GM23338 (cell line): ENCODE measurements at regions not wholly inside any gene's neighbourhood (a gene's known extent, or its start where the extent isn't known, plus 50 kb on each side); places are given as distances from the start of the nearest gene placed in this dataset.

ENCODE experiments used
- ATAC-seq: fragments of 200-7000 bp; cut with Tn5 transposase; 3 replicates; pipeline ENCODE4 v1.9.1; 2020
- DNase-seq: peaks from one replicate; pipeline ENCODE4 v3.0.0-alpha.2; 2015; ENCODE audit warnings: low spot score
- H2AFZ ChIP-seq: fragments of 200-600 bp; sonication (generic); 2 replicates; pipeline ENCODE4 v1.8.0; 2016; ENCODE audit warnings: antibody characterized with exemption, mild to moderate bottlenecking, moderate library complexity
- H3F3A ChIP-seq: fragments of 200-600 bp; sonication (generic); replicated peaks from 2 replicates; pipeline ENCODE4 v1.8.0; 2017; ENCODE audit warnings: antibody characterized with exemption, mixed run types, low read depth
- H3K27ac ChIP-seq: fragments of 200-600 bp; sonication (generic); 2 replicates; pipeline ENCODE4 v1.6.1; 2016; ENCODE audit warnings: low read depth
- H3K27me3 ChIP-seq: fragments of 200-600 bp; sonication (generic); 2 replicates; pipeline ENCODE4 v1.8.0; 2016; ENCODE audit warnings: mild to moderate bottlenecking, mixed run types, moderate library complexity; ENCODE audit not compliant: insufficient read depth
- H3K36me3 ChIP-seq: fragments of 200-600 bp; sonication (generic); 2 replicates; pipeline ENCODE4 v1.8.0; 2016; ENCODE audit warnings: mild to moderate bottlenecking; ENCODE audit not compliant: insufficient read depth
- H3K4me1 ChIP-seq: fragments of 200-600 bp; sonication (generic); 2 replicates; pipeline ENCODE4 v1.8.0; 2016; ENCODE audit warnings: mild to moderate bottlenecking, moderate library complexity; ENCODE audit not compliant: insufficient read depth
- H3K4me2 ChIP-seq: fragments of 200-600 bp; sonication (generic); 2 replicates; pipeline ENCODE4 v1.7.1; 2017; ENCODE audit warnings: mixed run types
- H3K4me3 ChIP-seq: fragments of 200-600 bp; sonication (generic); 2 replicates; pipeline ENCODE4 v1.6.1; 2016; ENCODE audit warnings: mixed run types
- H3K79me2 ChIP-seq: fragments of 200-600 bp; sonication (generic); replicated peaks from 2 replicates; pipeline ENCODE4 v1.8.0; 2017; ENCODE audit warnings: mild to moderate bottlenecking; ENCODE audit not compliant: insufficient read depth
- H3K9me2 ChIP-seq: fragments of 200-600 bp; sonication (generic); 2 replicates; pipeline ENCODE4 v1.8.0; 2017; ENCODE audit not compliant: insufficient read depth
- H4K20me1 ChIP-seq: fragments of 200-600 bp; sonication (generic); replicated peaks from 2 replicates; pipeline ENCODE4 v1.8.0; 2017; ENCODE audit warnings: mild to moderate bottlenecking; ENCODE audit not compliant: insufficient read depth
- H3K27ac Mint-ChIP-seq: 2 replicates; pipeline ENCODE4 v1.8.0; 2020; ENCODE audit warnings: inconsistent platforms, mild to moderate bottlenecking, moderate library complexity, mixed read lengths
- H3K27me3 Mint-ChIP-seq: 3 replicates; pipeline ENCODE4 v1.8.0; 2022; ENCODE audit warnings: low read depth, mild to moderate bottlenecking, moderate library complexity, mixed read lengths, inconsistent platforms; ENCODE audit not compliant: insufficient read depth, poor library complexity
- H3K36me3 Mint-ChIP-seq: 3 replicates; pipeline ENCODE4 v1.8.0; 2021; ENCODE audit warnings: low read depth, mild to moderate bottlenecking, inconsistent platforms, moderate library complexity, mixed read lengths
- H3K4me1 Mint-ChIP-seq: 3 replicates; pipeline ENCODE4 v1.8.0; 2020; ENCODE audit warnings: mild to moderate bottlenecking, inconsistent platforms, mixed read lengths
- H3K4me3 Mint-ChIP-seq: 3 replicates; pipeline ENCODE4 v1.8.0; 2021; ENCODE audit warnings: moderate library complexity, mild to moderate bottlenecking, inconsistent platforms, mixed read lengths
- H3K9me3 Mint-ChIP-seq: 3 replicates; pipeline ENCODE4 v1.8.0; 2020; ENCODE audit warnings: moderate library complexity, mild to moderate bottlenecking, inconsistent platforms, mixed read lengths
- CREB1 ChIP-seq: fragments of 250-450 bp; sonication (Bioruptor Pico); IDR thresholded peaks from 2 replicates; pipeline ENCODE4 v1.5.0; 2020; ENCODE audit warnings: low read depth, mild to moderate bottlenecking, moderate library complexity
- EZH2 ChIP-seq: fragments of 200-600 bp; sonication (generic); IDR thresholded peaks from one replicate; pipeline ENCODE4 v1.8.0; 2017; ENCODE audit warnings: antibody characterized with exemption, mild to moderate bottlenecking, low read depth; ENCODE audit not compliant: unreplicated experiment
- EZH2phosphoT487 ChIP-seq: fragments of 200-600 bp; sonication (generic); IDR thresholded peaks from one replicate; pipeline ENCODE4 v1.8.1; 2018; ENCODE audit warnings: antibody characterized with exemption; ENCODE audit not compliant: unreplicated experiment
- JUNB ChIP-seq: IDR thresholded peaks from one replicate; pipeline ENCODE4 v1.6.1; 2016; ENCODE audit warnings: antibody characterized with exemption; ENCODE audit not compliant: unreplicated experiment
- NANOG ChIP-seq: IDR thresholded peaks from 2 replicates; pipeline ENCODE4 v1.6.1; 2016; ENCODE audit warnings: antibody characterized with exemption, borderline replicate concordance
- POLR2AphosphoS5 ChIP-seq: IDR thresholded peaks from 2 replicates; pipeline ENCODE4 v1.6.1; 2016; ENCODE audit warnings: antibody characterized with exemption, low read depth
- STAT1 ChIP-seq: IDR thresholded peaks from one replicate; pipeline ENCODE4 v1.6.1; 2016; ENCODE audit warnings: antibody characterized with exemption; ENCODE audit not compliant: unreplicated experiment
- ZNF114 ChIP-seq: fragments of 250-450 bp; sonication (Bioruptor Pico); IDR thresholded peaks from 2 replicates; pipeline ENCODE4 v1.5.0; 2020; ENCODE audit warnings: mild to moderate bottlenecking, moderate library complexity
- ZNF331 ChIP-seq: fragments of 250-450 bp; sonication (Bioruptor Pico); IDR thresholded peaks from 2 replicates; pipeline ENCODE4 v1.5.0; 2020; ENCODE audit warnings: low read depth, mild to moderate bottlenecking, moderate library complexity
- TF ChIP-seq, protein P1 (sequence below): fragments of 250-450 bp; sonication (Bioruptor Pico); IDR thresholded peaks from 2 replicates; pipeline ENCODE4 v1.5.0; 2020; ENCODE audit warnings: mild to moderate bottlenecking, moderate library complexity
- TF ChIP-seq, protein P2 (sequence below): IDR thresholded peaks from 2 replicates; pipeline ENCODE4 v1.6.1; 2016; ENCODE audit warnings: antibody characterized with exemption
- TF ChIP-seq, protein P3 (sequence below): IDR thresholded peaks from one replicate; pipeline ENCODE4 v1.6.1; 2018; ENCODE audit warnings: antibody characterized with exemption; ENCODE audit not compliant: unreplicated experiment
- TF ChIP-seq, protein P4 (sequence below), 2 experiments: fragments of 200-600 bp in 1 of 2; sonication (generic) in 1 of 2; conservative IDR thresholded peaks; 2 replicates each; pipeline versions ENCODE4 v1.5.1 to v1.6.1; 2016 to 2017; ENCODE audit warnings: antibody characterized with exemption in 2 of 2, low read depth in 2 of 2, mild to moderate bottlenecking in 2 of 2, moderate library complexity in 1 of 2

DNA sequence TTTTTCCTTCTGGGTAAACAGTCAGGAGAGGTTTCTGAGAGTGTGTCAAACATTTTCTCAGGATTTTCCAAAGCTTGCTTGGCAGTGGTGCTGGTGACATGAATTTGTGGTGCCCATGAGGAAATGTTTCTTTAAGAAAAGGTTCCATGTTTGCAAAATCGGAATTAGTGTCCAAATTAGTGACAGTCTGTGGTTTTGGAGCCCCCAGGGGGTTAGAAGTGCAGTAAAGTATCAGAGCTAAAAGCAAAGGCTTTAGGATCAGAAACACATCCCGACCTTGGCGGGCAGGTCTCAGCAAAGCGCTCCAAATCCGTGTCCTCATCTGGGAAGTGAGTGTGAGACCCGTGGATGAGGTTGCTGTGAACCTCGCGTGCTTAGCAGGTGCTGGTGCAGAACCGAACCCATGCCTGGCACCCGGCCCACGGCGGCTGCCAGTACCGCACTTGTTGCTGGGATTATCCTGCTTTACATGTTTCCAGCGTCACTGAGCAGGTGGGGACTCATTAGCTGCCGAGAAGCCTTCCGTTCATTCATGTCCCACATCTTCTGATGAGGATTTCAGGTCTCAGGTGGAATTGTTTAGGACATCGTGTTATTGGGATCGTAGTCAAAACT lies 70.8 kb upstream of the COL5A1 start:
- no peak overlapping the region for H3K4me2 ChIP-seq
- no peak overlapping the region for H3K27ac ChIP-seq
- Mint-ChIP-seq H3K27ac (no peak overlapping the region), H3K9me3 (peaks cover 31% of the 10 kb centered on the region), H3K27me3 (peaks cover 14% of the 10 kb centered on the region), H3K36me3 (peaks cover 4% of the 10 kb centered on the region; the same call in 2 of the 3 replicates), H3K4me1 (no peaks in the 10 kb centered on the region; the same call in 2 of the 3 replicates), H3K4me3 (no peak overlapping the region)
- no peaks in the 10 kb centered on the region for H4K20me1 ChIP-seq
- DNase-seq (no peak), ATAC-seq (no peak)
- no peaks in the 10 kb centered on the region for H3K79me2 ChIP-seq
- H3K36me3 ChIP-seq: no peaks in the 10 kb centered on the region
- H3K27me3 ChIP-seq: no peaks in the 10 kb centered on the region
- no peak overlapping the region for H2AFZ ChIP-seq
- no peaks in the 10 kb centered on the region for H3F3A ChIP-seq
- no peaks in the 10 kb centered on the region for H3K9me2 ChIP-seq
- H3K4me1 ChIP-seq: no peaks in the 10 kb centered on the region
- TF ChIP-seq ZNF331 (CRISPR knock-in tag) (no peak), STAT1 (no peak), EZH2phosphoT487 (no peak), EZH2 (no peak), JUNB (no peak), NANOG (no peak), POLR2AphosphoS5 (no peak), CREB1 (CRISPR knock-in tag) (no peak), ZNF114 (CRISPR knock-in tag) (no peak)
- TF ChIP-seq, protein P1, sequence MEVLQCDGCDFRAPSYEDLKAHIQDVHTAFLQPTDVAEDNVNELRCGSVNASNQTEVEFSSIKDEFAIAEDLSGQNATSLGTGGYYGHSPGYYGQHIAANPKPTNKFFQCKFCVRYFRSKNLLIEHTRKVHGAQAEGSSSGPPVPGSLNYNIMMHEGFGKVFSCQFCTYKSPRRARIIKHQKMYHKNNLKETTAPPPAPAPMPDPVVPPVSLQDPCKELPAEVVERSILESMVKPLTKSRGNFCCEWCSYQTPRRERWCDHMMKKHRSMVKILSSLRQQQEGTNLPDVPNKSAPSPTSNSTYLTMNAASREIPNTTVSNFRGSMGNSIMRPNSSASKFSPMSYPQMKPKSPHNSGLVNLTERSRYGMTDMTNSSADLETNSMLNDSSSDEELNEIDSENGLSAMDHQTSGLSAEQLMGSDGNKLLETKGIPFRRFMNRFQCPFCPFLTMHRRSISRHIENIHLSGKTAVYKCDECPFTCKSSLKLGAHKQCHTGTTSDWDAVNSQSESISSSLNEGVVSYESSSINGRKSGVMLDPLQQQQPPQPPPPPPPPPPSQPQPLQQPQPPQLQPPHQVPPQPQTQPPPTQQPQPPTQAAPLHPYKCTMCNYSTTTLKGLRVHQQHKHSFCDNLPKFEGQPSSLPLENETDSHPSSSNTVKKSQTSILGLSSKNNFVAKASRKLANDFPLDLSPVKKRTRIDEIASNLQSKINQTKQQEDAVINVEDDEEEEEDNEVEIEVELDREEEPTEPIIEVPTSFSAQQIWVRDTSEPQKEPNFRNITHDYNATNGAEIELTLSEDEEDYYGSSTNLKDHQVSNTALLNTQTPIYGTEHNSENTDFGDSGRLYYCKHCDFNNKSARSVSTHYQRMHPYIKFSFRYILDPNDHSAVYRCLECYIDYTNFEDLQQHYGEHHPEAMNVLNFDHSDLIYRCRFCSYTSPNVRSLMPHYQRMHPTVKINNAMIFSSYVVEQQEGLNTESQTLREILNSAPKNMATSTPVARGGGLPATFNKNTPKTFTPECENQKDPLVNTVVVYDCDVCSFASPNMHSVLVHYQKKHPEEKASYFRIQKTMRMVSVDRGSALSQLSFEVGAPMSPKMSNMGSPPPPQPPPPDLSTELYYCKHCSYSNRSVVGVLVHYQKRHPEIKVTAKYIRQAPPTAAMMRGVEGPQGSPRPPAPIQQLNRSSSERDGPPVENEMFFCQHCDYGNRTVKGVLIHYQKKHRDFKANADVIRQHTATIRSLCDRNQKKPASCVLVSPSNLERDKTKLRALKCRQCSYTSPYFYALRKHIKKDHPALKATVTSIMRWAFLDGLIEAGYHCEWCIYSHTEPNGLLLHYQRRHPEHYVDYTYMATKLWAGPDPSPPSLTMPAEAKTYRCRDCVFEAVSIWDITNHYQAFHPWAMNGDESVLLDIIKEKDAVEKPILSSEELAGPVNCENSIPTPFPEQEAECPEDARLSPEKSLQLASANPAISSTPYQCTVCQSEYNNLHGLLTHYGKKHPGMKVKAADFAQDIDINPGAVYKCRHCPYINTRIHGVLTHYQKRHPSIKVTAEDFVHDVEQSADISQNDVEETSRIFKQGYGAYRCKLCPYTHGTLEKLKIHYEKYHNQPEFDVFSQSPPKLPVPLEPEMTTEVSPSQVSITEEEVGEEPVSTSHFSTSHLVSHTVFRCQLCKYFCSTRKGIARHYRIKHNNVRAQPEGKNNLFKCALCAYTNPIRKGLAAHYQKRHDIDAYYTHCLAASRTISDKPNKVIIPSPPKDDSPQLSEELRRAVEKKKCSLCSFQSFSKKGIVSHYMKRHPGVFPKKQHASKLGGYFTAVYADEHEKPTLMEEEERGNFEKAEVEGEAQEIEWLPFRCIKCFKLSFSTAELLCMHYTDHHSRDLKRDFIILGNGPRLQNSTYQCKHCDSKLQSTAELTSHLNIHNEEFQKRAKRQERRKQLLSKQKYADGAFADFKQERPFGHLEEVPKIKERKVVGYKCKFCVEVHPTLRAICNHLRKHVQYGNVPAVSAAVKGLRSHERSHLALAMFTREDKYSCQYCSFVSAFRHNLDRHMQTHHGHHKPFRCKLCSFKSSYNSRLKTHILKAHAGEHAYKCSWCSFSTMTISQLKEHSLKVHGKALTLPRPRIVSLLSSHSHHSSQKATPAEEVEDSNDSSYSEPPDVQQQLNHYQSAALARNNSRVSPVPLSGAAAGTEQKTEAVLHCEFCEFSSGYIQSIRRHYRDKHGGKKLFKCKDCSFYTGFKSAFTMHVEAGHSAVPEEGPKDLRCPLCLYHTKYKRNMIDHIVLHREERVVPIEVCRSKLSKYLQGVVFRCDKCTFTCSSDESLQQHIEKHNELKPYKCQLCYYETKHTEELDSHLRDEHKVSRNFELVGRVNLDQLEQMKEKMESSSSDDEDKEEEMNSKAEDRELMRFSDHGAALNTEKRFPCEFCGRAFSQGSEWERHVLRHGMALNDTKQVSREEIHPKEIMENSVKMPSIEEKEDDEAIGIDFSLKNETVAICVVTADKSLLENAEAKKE (CRISPR knock-in tag): no peak
- TF ChIP-seq, protein P2, sequence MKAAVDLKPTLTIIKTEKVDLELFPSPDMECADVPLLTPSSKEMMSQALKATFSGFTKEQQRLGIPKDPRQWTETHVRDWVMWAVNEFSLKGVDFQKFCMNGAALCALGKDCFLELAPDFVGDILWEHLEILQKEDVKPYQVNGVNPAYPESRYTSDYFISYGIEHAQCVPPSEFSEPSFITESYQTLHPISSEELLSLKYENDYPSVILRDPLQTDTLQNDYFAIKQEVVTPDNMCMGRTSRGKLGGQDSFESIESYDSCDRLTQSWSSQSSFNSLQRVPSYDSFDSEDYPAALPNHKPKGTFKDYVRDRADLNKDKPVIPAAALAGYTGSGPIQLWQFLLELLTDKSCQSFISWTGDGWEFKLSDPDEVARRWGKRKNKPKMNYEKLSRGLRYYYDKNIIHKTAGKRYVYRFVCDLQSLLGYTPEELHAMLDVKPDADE: no peak
- TF ChIP-seq, protein P3, sequence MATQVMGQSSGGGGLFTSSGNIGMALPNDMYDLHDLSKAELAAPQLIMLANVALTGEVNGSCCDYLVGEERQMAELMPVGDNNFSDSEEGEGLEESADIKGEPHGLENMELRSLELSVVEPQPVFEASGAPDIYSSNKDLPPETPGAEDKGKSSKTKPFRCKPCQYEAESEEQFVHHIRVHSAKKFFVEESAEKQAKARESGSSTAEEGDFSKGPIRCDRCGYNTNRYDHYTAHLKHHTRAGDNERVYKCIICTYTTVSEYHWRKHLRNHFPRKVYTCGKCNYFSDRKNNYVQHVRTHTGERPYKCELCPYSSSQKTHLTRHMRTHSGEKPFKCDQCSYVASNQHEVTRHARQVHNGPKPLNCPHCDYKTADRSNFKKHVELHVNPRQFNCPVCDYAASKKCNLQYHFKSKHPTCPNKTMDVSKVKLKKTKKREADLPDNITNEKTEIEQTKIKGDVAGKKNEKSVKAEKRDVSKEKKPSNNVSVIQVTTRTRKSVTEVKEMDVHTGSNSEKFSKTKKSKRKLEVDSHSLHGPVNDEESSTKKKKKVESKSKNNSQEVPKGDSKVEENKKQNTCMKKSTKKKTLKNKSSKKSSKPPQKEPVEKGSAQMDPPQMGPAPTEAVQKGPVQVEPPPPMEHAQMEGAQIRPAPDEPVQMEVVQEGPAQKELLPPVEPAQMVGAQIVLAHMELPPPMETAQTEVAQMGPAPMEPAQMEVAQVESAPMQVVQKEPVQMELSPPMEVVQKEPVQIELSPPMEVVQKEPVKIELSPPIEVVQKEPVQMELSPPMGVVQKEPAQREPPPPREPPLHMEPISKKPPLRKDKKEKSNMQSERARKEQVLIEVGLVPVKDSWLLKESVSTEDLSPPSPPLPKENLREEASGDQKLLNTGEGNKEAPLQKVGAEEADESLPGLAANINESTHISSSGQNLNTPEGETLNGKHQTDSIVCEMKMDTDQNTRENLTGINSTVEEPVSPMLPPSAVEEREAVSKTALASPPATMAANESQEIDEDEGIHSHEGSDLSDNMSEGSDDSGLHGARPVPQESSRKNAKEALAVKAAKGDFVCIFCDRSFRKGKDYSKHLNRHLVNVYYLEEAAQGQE: no peak
- TF ChIP-seq, protein P4, sequence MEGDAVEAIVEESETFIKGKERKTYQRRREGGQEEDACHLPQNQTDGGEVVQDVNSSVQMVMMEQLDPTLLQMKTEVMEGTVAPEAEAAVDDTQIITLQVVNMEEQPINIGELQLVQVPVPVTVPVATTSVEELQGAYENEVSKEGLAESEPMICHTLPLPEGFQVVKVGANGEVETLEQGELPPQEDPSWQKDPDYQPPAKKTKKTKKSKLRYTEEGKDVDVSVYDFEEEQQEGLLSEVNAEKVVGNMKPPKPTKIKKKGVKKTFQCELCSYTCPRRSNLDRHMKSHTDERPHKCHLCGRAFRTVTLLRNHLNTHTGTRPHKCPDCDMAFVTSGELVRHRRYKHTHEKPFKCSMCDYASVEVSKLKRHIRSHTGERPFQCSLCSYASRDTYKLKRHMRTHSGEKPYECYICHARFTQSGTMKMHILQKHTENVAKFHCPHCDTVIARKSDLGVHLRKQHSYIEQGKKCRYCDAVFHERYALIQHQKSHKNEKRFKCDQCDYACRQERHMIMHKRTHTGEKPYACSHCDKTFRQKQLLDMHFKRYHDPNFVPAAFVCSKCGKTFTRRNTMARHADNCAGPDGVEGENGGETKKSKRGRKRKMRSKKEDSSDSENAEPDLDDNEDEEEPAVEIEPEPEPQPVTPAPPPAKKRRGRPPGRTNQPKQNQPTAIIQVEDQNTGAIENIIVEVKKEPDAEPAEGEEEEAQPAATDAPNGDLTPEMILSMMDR (conservative IDR thresholded peaks at IDR 0.05; ENCODE audit: low read depth in 2 of 2): no peak
- no peak overlapping the region for H3K4me3 ChIP-seq
